Mucosa of rectum (tissue), 2 donors: ENCODE measurements at regions not wholly inside any gene's neighbourhood (a gene's known extent, or its start where the extent isn't known, plus 50 kb on each side); places are given as distances from the start of the nearest gene placed in this dataset.

ENCODE experiments used
- H3K27ac ChIP-seq, 2 donors: one replicate each; pipeline ENCODE4 v1.7.0; 2013; ENCODE audit warnings: inconsistent platforms in 2 of 2, low read depth in 2 of 2, low read length in 2 of 2
- H3K27me3 ChIP-seq, 2 donors: one replicate each; pipeline ENCODE4 v1.7.0; 2013; ENCODE audit warnings: low read length in 2 of 2; ENCODE audit not compliant: control insufficient read depth in 2 of 2, insufficient read depth in 2 of 2
- H3K36me3 ChIP-seq, 2 donors: one replicate each; pipeline ENCODE4 v1.7.0; 2013; ENCODE audit warnings: low read length in 2 of 2; ENCODE audit not compliant: control insufficient read depth in 2 of 2, insufficient read depth in 2 of 2
- H3K4me1 ChIP-seq, 2 donors: one replicate each; pipeline ENCODE4 v1.7.0; 2013; ENCODE audit warnings: low read length in 2 of 2, mild to moderate bottlenecking in 1 of 2; ENCODE audit not compliant: control insufficient read depth in 2 of 2, insufficient read depth in 2 of 2
- H3K4me3 ChIP-seq, 2 donors: one replicate each; pipeline ENCODE4 v1.7.0; 2013; ENCODE audit warnings: low read length in 2 of 2
- H3K9ac ChIP-seq, 2 donors: one replicate each; pipeline ENCODE4 v1.7.0; 2013; ENCODE audit warnings: low read length in 2 of 2, low read depth in 1 of 2, mild to moderate bottlenecking in 1 of 2
- H3K9me3 ChIP-seq, 2 donors: one replicate each; pipeline ENCODE4 v1.7.0; 2013; ENCODE audit warnings: low read length in 2 of 2; ENCODE audit not compliant: control insufficient read depth in 2 of 2
- donor health status: healthy.
- donor health status: Normal muscosa, but diverticular disease.

GRCh38 chr2:146806364-146807005 lies 1038.3 kb upstream of the ACVR2A start:
- no peaks in the 10 kb centered on the region for H3K9me3 ChIP-seq
- H3K27ac ChIP-seq, result no peak overlapping the region
- no peaks in the 10 kb centered on the region for H3K27me3 ChIP-seq
- no peaks in the 10 kb centered on the region for H3K36me3 ChIP-seq
- H3K9ac ChIP-seq, result no peak overlapping the region
- no peaks in the 10 kb centered on the region for H3K4me1 ChIP-seq
- no peak overlapping the region for H3K4me3 ChIP-seq

- Histone ChIP-seq H3K9ac (no peak overlapping the region), H3K27ac (no peak overlapping the region), H3K4me1 (no peaks in the 10 kb centered on the region), H3K27me3 (no peaks in the 10 kb centered on the region), H3K36me3 (no peaks in the 10 kb centered on the region), H3K9me3 (no peaks in the 10 kb centered on the region), H3K4me3 (no peak overlapping the region)
Observed at GRCh38 chr2:146804288-146804687, 1040.5 kb upstream of the ACVR2A start.

GRCh38 chr2:146801886-146802285 lies 1042.9 kb upstream of the ACVR2A start:
- no peak overlapping the region for H3K27ac ChIP-seq
- H3K36me3 ChIP-seq, result no peaks in the 10 kb centered on the region
- no peak overlapping the region for H3K9ac ChIP-seq
- H3K4me1 ChIP-seq, result no peaks in the 10 kb centered on the region
- H3K4me3 ChIP-seq, result no peak overlapping the region
- no peaks in the 10 kb centered on the region for H3K9me3 ChIP-seq
- no peaks in the 10 kb centered on the region for H3K27me3 ChIP-seq

GRCh38 chr2:146786396-146786795 lies 1058.4 kb upstream of the ACVR2A start:
- H3K27ac ChIP-seq, result no peak overlapping the region
- H3K36me3 ChIP-seq, result no peaks in the 10 kb centered on the region
- no peak overlapping the region for H3K9ac ChIP-seq
- no peaks in the 10 kb centered on the region for H3K27me3 ChIP-seq
- H3K9me3 ChIP-seq, result no peaks in the 10 kb centered on the region
- H3K4me3 ChIP-seq, result no peak overlapping the region
- H3K4me1 ChIP-seq, result no peaks in the 10 kb centered on the region

GRCh38 chr2:146785101-146785500 lies 1059.7 kb upstream of the ACVR2A start:
- no peaks in the 10 kb centered on the region for H3K36me3 ChIP-seq
- no peak overlapping the region for H3K27ac ChIP-seq
- H3K9ac ChIP-seq, result no peak overlapping the region
- no peak overlapping the region for H3K4me3 ChIP-seq
- no peaks in the 10 kb centered on the region for H3K9me3 ChIP-seq
- no peaks in the 10 kb centered on the region for H3K27me3 ChIP-seq
- H3K4me1 ChIP-seq, result no peaks in the 10 kb centered on the region

GRCh38 chr2:146784602-146785001 lies 1060.2 kb upstream of the ACVR2A start:
- no peaks in the 10 kb centered on the region for H3K9me3 ChIP-seq
- H3K36me3 ChIP-seq, result no peaks in the 10 kb centered on the region
- H3K27ac ChIP-seq, result no peak overlapping the region
- H3K27me3 ChIP-seq, result no peaks in the 10 kb centered on the region
- H3K4me1 ChIP-seq, result no peaks in the 10 kb centered on the region
- H3K9ac ChIP-seq, result no peak overlapping the region
- no peak overlapping the region for H3K4me3 ChIP-seq

- no peaks in the 10 kb centered on the region for H3K4me1 ChIP-seq
- H3K27ac ChIP-seq, result no peak overlapping the region
- H3K36me3 ChIP-seq, result no peaks in the 10 kb centered on the region
- H3K9me3 ChIP-seq, result no peaks in the 10 kb centered on the region
- H3K4me3 ChIP-seq, result no peak overlapping the region
- no peaks in the 10 kb centered on the region for H3K27me3 ChIP-seq
- H3K9ac ChIP-seq, result no peak overlapping the region
Observed at GRCh38 chr2:146777181-146777580, 1067.6 kb upstream of the ACVR2A start.

- H3K27ac ChIP-seq, result no peak overlapping the region
- H3K4me3 ChIP-seq, result no peak overlapping the region
- no peaks in the 10 kb centered on the region for H3K4me1 ChIP-seq
- no peaks in the 10 kb centered on the region for H3K27me3 ChIP-seq
- H3K9me3 ChIP-seq, result no peaks in the 10 kb centered on the region
- no peaks in the 10 kb centered on the region for H3K36me3 ChIP-seq
- no peak overlapping the region for H3K9ac ChIP-seq
Observed at GRCh38 chr2:146776596-146776995, 1068.2 kb upstream of the ACVR2A start.

GRCh38 chr2:146771531-146771930 lies 1073.3 kb upstream of the ACVR2A start:
- Histone ChIP-seq H3K36me3 (no peaks in the 10 kb centered on the region), H3K4me1 (no peaks in the 10 kb centered on the region), H3K4me3 (no peak overlapping the region), H3K27ac (no peak overlapping the region), H3K27me3 (no peaks in the 10 kb centered on the region), H3K9me3 (no peaks in the 10 kb centered on the region), H3K9ac (no peak overlapping the region)

GRCh38 chr2:146764301-146764700 lies 1080.5 kb upstream of the ACVR2A start:
- H3K27me3 ChIP-seq, result no peaks in the 10 kb centered on the region
- H3K27ac ChIP-seq, result no peak overlapping the region
- H3K9me3 ChIP-seq, result no peaks in the 10 kb centered on the region
- H3K9ac ChIP-seq, result no peak overlapping the region
- no peaks in the 10 kb centered on the region for H3K4me1 ChIP-seq
- H3K36me3 ChIP-seq, result no peaks in the 10 kb centered on the region
- no peak overlapping the region for H3K4me3 ChIP-seq

- Histone ChIP-seq H3K27ac (no peak overlapping the region), H3K36me3 (no peaks in the 10 kb centered on the region), H3K4me1 (no peaks in the 10 kb centered on the region), H3K9ac (no peak overlapping the region), H3K4me3 (no peak overlapping the region), H3K27me3 (no peaks in the 10 kb centered on the region), H3K9me3 (no peaks in the 10 kb centered on the region)
Observed at GRCh38 chr2:146762786-146763185, 1082.0 kb upstream of the ACVR2A start.
